AG04450 (cell line): ENCODE measurements at regions not wholly inside any gene's neighbourhood (a gene's known extent, or its start where the extent isn't known, plus 50 kb on each side); places are given as distances from the start of the nearest gene placed in this dataset.
"Not testable (repeated sequence)": the region's sequence is repeated elsewhere in the genome, so short reads cannot be mapped to it uniquely, and the experiment has no call there.

Experiments
- CTCF ChIA-PET: fragments of 300-600, 350-600 bp; formaldehyde crosslinking; extraction: SDS; loops from one replicate; lab custom pipeline; 2022; ENCODE audit warnings: antibody characterized with exemption, inconsistent platforms; lab: Charles Lee
- POLR2A ChIA-PET: fragments of 350-600 bp; formaldehyde crosslinking; extraction: SDS; loops from one replicate; lab custom pipeline; 2021; ENCODE audit warnings: antibody characterized with exemption, inconsistent platforms; lab: Yijun Ruan, JAX
- DNase-seq: peaks from one replicate; pipeline ENCODE4 v3.0.0-alpha.2; 2011; ENCODE audit warnings: low read depth, low spot score
- H3K27ac ChIP-seq: one replicate; pipeline ENCODE4 v1.5.1; 2012; ENCODE audit warnings: low read depth, low read length, control low read depth
- H3K27me3 ChIP-seq: one replicate; pipeline ENCODE4 v1.6.0; 2012; ENCODE audit warnings: low read length; ENCODE audit not compliant: control insufficient read depth, insufficient read depth
- H3K4me3 ChIP-seq: 2 replicates; pipeline ENCODE4 v1.5.1; 2011; ENCODE audit warnings: mild to moderate bottlenecking, low read depth, low read length, control low read depth
- H3K9me3 ChIP-seq: 2 replicates; pipeline ENCODE4 v1.5.1; 2012; ENCODE audit warnings: low read length; ENCODE audit not compliant: control insufficient read depth, insufficient read depth
- CTCF ChIP-seq: IDR thresholded peaks from 2 replicates; pipeline ENCODE4 v1.5.1; 2011; ENCODE audit warnings: low read depth, low read length, control low read depth, inconsistent platforms

- CTCF ChIA-PET, result no interaction called here
- H3K27ac ChIP-seq, result no peak overlapping the region
- no peak for DNase-seq
Measured at GRCh38 chr7:138249975-138250374, 173.7 kb downstream of the AKR1D1 start.

GRCh38 chr7:138252666-138253065 lies 176.4 kb downstream of the AKR1D1 start:
- H3K4me3 ChIP-seq, H3K9me3 ChIP-seq, H3K27ac ChIP-seq, POLR2A ChIA-PET, H3K27me3 ChIP-seq, DNase-seq, CTCF ChIA-PET: not testable (repeated sequence)

More at GRCh38 chr7:138249975-138250374, 173.7 kb downstream of the AKR1D1 start:
- H3K4me3 ChIP-seq, result no peak overlapping the region
- H3K9me3 ChIP-seq, result peaks cover 9% of the 10 kb centered on the region; the same call in 1 of the 2 replicates
- no peaks in the 10 kb centered on the region for H3K27me3 ChIP-seq
- POLR2A ChIA-PET, result no interaction called here
- TF ChIP-seq CTCF, result no peak

- Histone ChIP-seq H3K27ac (no peak overlapping the region), H3K27me3 (no peaks in the 10 kb centered on the region), H3K4me3 (no peak overlapping the region), H3K9me3 (peaks cover 10% of the 10 kb centered on the region)
- no peak for DNase-seq
- no peak for TF ChIP-seq CTCF
- CTCF ChIA-PET, result no interaction called here
- POLR2A ChIA-PET, result no interaction called here
Measured at GRCh38 chr7:138254444-138254843, 178.2 kb downstream of the AKR1D1 start.

GRCh38 chr7:138257459-138258196 lies 181.4 kb downstream of the AKR1D1 start:
- TF ChIP-seq CTCF, result no peak
- no peak overlapping the region for H3K27ac ChIP-seq
- no peak for DNase-seq
- no peak overlapping the region for H3K4me3 ChIP-seq
- CTCF ChIA-PET, result no interaction called here
- POLR2A ChIA-PET, result no interaction called here
- no peaks in the 10 kb centered on the region for H3K27me3 ChIP-seq
- peaks cover 12% of the 10 kb centered on the region for H3K9me3 ChIP-seq

GRCh38 chr7:138258197-138258559 lies 181.9 kb downstream of the AKR1D1 start:
- no peak for DNase-seq
- Histone ChIP-seq H3K27ac (no peak overlapping the region), H3K9me3 (peaks cover 12% of the 10 kb centered on the region), H3K4me3 (no peak overlapping the region), H3K27me3 (no peaks in the 10 kb centered on the region)
- CTCF ChIA-PET, result no interaction called here
- no peak for TF ChIP-seq CTCF
- POLR2A ChIA-PET, result no interaction called here
